ENCODE measurements at regions not wholly inside any gene's neighbourhood (a gene's known extent, or its start where the extent isn't known, plus 50 kb on each side); places are given as distances from the start of the nearest gene placed in this dataset.

GRCh38 chr11:127627204-127627603 lies 626.6 kb upstream of the KIRREL3 start:
- Histone ChIP-seq H3K27me3 (ENCODE audit: control insufficient read depth, low read length) (no peaks in the 10 kb centered on the region), H3K9me2 (replicated peaks; ENCODE audit: control insufficient read depth, low read length) (no peaks in the 10 kb centered on the region), H3K79me2 (ENCODE audit: control insufficient read depth, low read length) (no peaks in the 10 kb centered on the region), H4K20me1 (ENCODE audit: control insufficient read depth, insufficient read depth, low read depth, low read length) (no peaks in the 10 kb centered on the region), H3F3A (ENCODE audit: control insufficient read depth, insufficient read depth) (no peaks in the 10 kb centered on the region), H3K4me1 (ENCODE audit: control insufficient read depth, low read length) (no peaks in the 10 kb centered on the region), H3K4me2 (ENCODE audit: low read length) (no peak overlapping the region), H3K4me3 (ENCODE audit: low read length) (no peak overlapping the region), H3K27ac (ENCODE audit: low read depth, low read length) (no peak overlapping the region), H3K9me3 (ENCODE audit: control insufficient read depth, insufficient read depth, low read length) (no peaks in the 10 kb centered on the region), H3K36me3 (ENCODE audit: control insufficient read depth, low read length) (no peaks in the 10 kb centered on the region)
- TF ChIP-seq EZH2phosphoT487 (IDR thresholded peaks at IDR 0.05; ENCODE audit: borderline replicate concordance, low read length): no peak
- no peak for TF ChIP-seq CTCF (IDR thresholded peaks at IDR 0.05; ENCODE audit: low read depth, low read length, poor library complexity, severe bottlenecking)

GRCh38 chr11:127625402-127625801 lies 624.8 kb upstream of the KIRREL3 start:
- no peak for TF ChIP-seq EZH2phosphoT487 (IDR thresholded peaks at IDR 0.05; ENCODE audit: borderline replicate concordance, low read length)
- Histone ChIP-seq H4K20me1 (ENCODE audit: control insufficient read depth, insufficient read depth, low read depth, low read length) (no peaks in the 10 kb centered on the region), H3K27me3 (ENCODE audit: control insufficient read depth, low read length) (no peaks in the 10 kb centered on the region), H3K4me3 (ENCODE audit: low read length) (no peak overlapping the region), H3K79me2 (ENCODE audit: control insufficient read depth, low read length) (no peaks in the 10 kb centered on the region), H3K4me2 (ENCODE audit: low read length) (no peak overlapping the region), H3K9me3 (ENCODE audit: control insufficient read depth, insufficient read depth, low read length) (no peaks in the 10 kb centered on the region), H3K27ac (ENCODE audit: low read depth, low read length) (no peak overlapping the region), H3K9me2 (replicated peaks; ENCODE audit: control insufficient read depth, low read length) (no peaks in the 10 kb centered on the region; the same call in 1 of the 2 replicates), H3F3A (ENCODE audit: control insufficient read depth, insufficient read depth) (no peaks in the 10 kb centered on the region), H3K4me1 (ENCODE audit: control insufficient read depth, low read length) (no peaks in the 10 kb centered on the region), H3K36me3 (ENCODE audit: control insufficient read depth, low read length) (no peaks in the 10 kb centered on the region)

GRCh38 chr11:127624306-127624856 lies 623.8 kb upstream of the KIRREL3 start:
- no peaks in the 10 kb centered on the region; the same call in 1 of the 2 replicates for H3K9me2 ChIP-seq (replicated peaks; ENCODE audit: control insufficient read depth, low read length)
- no peaks in the 10 kb centered on the region for H3K9me3 ChIP-seq (ENCODE audit: control insufficient read depth, insufficient read depth, low read length)
- no peaks in the 10 kb centered on the region for H3K79me2 ChIP-seq (ENCODE audit: control insufficient read depth, low read length)
- H3F3A ChIP-seq (ENCODE audit: control insufficient read depth, insufficient read depth): no peaks in the 10 kb centered on the region
- TF ChIP-seq EZH2phosphoT487 (IDR thresholded peaks at IDR 0.05; ENCODE audit: borderline replicate concordance, low read length): no peak
- TF ChIP-seq CTCF (IDR thresholded peaks at IDR 0.05; ENCODE audit: low read depth, low read length, poor library complexity, severe bottlenecking): no peak
- no peaks in the 10 kb centered on the region for H3K27me3 ChIP-seq (ENCODE audit: control insufficient read depth, low read length)
- H3K27ac ChIP-seq (ENCODE audit: low read depth, low read length): no peak overlapping the region
- H3K4me3 ChIP-seq (ENCODE audit: low read length): no peak overlapping the region
- no peaks in the 10 kb centered on the region for H3K36me3 ChIP-seq (ENCODE audit: control insufficient read depth, low read length)
- no peak overlapping the region for H3K4me2 ChIP-seq (ENCODE audit: low read length)
- H3K4me1 ChIP-seq (ENCODE audit: control insufficient read depth, low read length): no peaks in the 10 kb centered on the region
- no peaks in the 10 kb centered on the region for H4K20me1 ChIP-seq (ENCODE audit: control insufficient read depth, insufficient read depth, low read depth, low read length)

- Histone ChIP-seq H3K27me3 (ENCODE audit: control insufficient read depth, low read length) (no peaks in the 10 kb centered on the region), H3K79me2 (ENCODE audit: control insufficient read depth, low read length) (no peaks in the 10 kb centered on the region), H3K9me2 (replicated peaks; ENCODE audit: control insufficient read depth, low read length) (no peaks in the 10 kb centered on the region; the same call in 1 of the 2 replicates), H3K36me3 (ENCODE audit: control insufficient read depth, low read length) (no peaks in the 10 kb centered on the region), H3K4me2 (ENCODE audit: low read length) (no peak overlapping the region), H3K4me3 (ENCODE audit: low read length) (no peak overlapping the region), H3K4me1 (ENCODE audit: control insufficient read depth, low read length) (no peaks in the 10 kb centered on the region), H3F3A (ENCODE audit: control insufficient read depth, insufficient read depth) (no peaks in the 10 kb centered on the region), H3K9me3 (ENCODE audit: control insufficient read depth, insufficient read depth, low read length) (no peaks in the 10 kb centered on the region), H4K20me1 (ENCODE audit: control insufficient read depth, insufficient read depth, low read depth, low read length) (no peaks in the 10 kb centered on the region), H3K27ac (ENCODE audit: low read depth, low read length) (no peak overlapping the region)
- TF ChIP-seq CTCF (IDR thresholded peaks at IDR 0.05; ENCODE audit: low read depth, low read length, poor library complexity, severe bottlenecking): no peak
- no peak for TF ChIP-seq EZH2phosphoT487 (IDR thresholded peaks at IDR 0.05; ENCODE audit: borderline replicate concordance, low read length)
These were observed 622.1 kb upstream of the KIRREL3 start for GRCh38 chr11:127622686-127623085.

Data from DOHH2 (cell line).